ENCODE measurements at regions not wholly inside any gene's neighbourhood (a gene's known extent, or its start where the extent isn't known, plus 50 kb on each side); places are given as distances from the start of the nearest gene placed in this dataset.

- no peak overlapping the region for H3K4me3 ChIP-seq (ENCODE audit: low read depth, low read length)
- H3K9ac ChIP-seq (ENCODE audit: low read length): no peak overlapping the region
- H3K79me1 ChIP-seq (ENCODE audit: low read length): no peaks in the 10 kb centered on the region
- H3K4me1 ChIP-seq (ENCODE audit: control insufficient read depth in 1 of 2, insufficient read depth in 2 of 2, low read length in 2 of 2): peaks cover 0 to 2% of the 10 kb centered on the region in 2 experiments
- DNase-seq: no peak
- no peak overlapping the region for H2BK5ac ChIP-seq (ENCODE audit: low read depth, low read length, poor library complexity)
- H4K91ac ChIP-seq (ENCODE audit: low read depth, low read length): no peak overlapping the region
- no peaks in the 10 kb centered on the region for H3K36me3 ChIP-seq (ENCODE audit: control insufficient read depth in 1 of 2, insufficient read depth in 2 of 2, low read length in 2 of 2)
- H3K27me3 ChIP-seq (ENCODE audit: insufficient read depth, low read length): no peaks in the 10 kb centered on the region
- no peak overlapping the region for H4K8ac ChIP-seq (ENCODE audit: low read depth, low read length)
- H3K23ac ChIP-seq (ENCODE audit: low read length): no peak overlapping the region
- no peak overlapping the region for H2AK5ac ChIP-seq (ENCODE audit: low read length)
- H2AFZ ChIP-seq (ENCODE audit: insufficient read depth, low read length, poor library complexity): no peak overlapping the region
- no peak overlapping the region for H2BK120ac ChIP-seq (ENCODE audit: insufficient read depth, low read length, poor library complexity)
- H3K4me2 ChIP-seq (ENCODE audit: low read length): no peak overlapping the region
- no peaks in the 10 kb centered on the region for H3K79me2 ChIP-seq (ENCODE audit: control insufficient read depth, insufficient read depth, low read length, poor library complexity)
- no peak overlapping the region for H3K4ac ChIP-seq (ENCODE audit: low read depth, low read length)
- no peak overlapping the region for H4K12ac ChIP-seq (ENCODE audit: low read depth, low read length)
- H3K9me3 ChIP-seq (ENCODE audit: insufficient read depth, low read depth, low read length): no peaks in the 10 kb centered on the region
- no peak overlapping the region for H3K27ac ChIP-seq (ENCODE audit: low read depth, low read length)
- H2BK12ac ChIP-seq (ENCODE audit: low read length): no peak overlapping the region
- H3K18ac ChIP-seq (ENCODE audit: low read length): no peak overlapping the region
- H3K14ac ChIP-seq (ENCODE audit: low read length): no peak overlapping the region
Observed at GRCh38 chr5:67674159-67674655, 477.6 kb upstream of the CD180 start.

DNA sequence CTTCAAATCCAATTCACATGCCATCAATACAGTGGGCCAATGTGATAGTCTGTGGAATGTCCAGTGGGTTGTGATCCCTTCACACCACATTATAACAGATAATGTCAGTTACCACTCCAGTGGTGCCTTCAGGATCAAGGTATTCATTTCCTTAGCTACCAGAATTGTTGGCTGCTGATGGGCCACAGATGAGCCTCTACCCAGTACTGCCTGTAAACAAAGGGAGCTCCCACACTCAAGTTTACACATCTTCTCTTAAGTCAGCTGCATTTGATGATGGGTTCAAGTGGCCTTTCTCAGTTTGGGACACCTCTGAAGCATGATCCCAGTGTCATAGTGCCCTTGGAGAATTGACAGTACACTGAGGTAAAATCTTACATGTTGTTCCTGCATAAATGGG lies 477.0 kb upstream of the CD180 start:
- Histone ChIP-seq H4K12ac (ENCODE audit: low read depth, low read length) (no peak overlapping the region), H3K9ac (ENCODE audit: low read length) (no peak overlapping the region), H3K4ac (ENCODE audit: low read depth, low read length) (no peak overlapping the region), H2AK5ac (ENCODE audit: low read length) (no peak overlapping the region), H3K14ac (ENCODE audit: low read length) (no peak overlapping the region), H4K91ac (ENCODE audit: low read depth, low read length) (no peak overlapping the region), H3K4me1 (ENCODE audit: control insufficient read depth in 1 of 2, insufficient read depth in 2 of 2, low read length in 2 of 2) (peaks cover 0 to 2% of the 10 kb centered on the region in 2 experiments), H3K18ac (ENCODE audit: low read length) (no peak overlapping the region), H3K23ac (ENCODE audit: low read length) (no peak overlapping the region), H3K27ac (ENCODE audit: low read depth, low read length) (no peak overlapping the region), H3K36me3 (ENCODE audit: control insufficient read depth in 1 of 2, insufficient read depth in 2 of 2, low read length in 2 of 2) (no peaks in the 10 kb centered on the region), H4K8ac (ENCODE audit: low read depth, low read length) (no peak overlapping the region), H2BK5ac (ENCODE audit: low read depth, low read length, poor library complexity) (no peak overlapping the region), H2BK120ac (ENCODE audit: insufficient read depth, low read length, poor library complexity) (no peak overlapping the region), H2AFZ (ENCODE audit: insufficient read depth, low read length, poor library complexity) (no peak overlapping the region), H3K4me2 (ENCODE audit: low read length) (no peak overlapping the region), H3K27me3 (ENCODE audit: insufficient read depth, low read length) (no peaks in the 10 kb centered on the region), H2BK12ac (ENCODE audit: low read length) (no peak overlapping the region), H3K4me3 (ENCODE audit: low read depth, low read length) (no peak overlapping the region), H3K79me2 (ENCODE audit: control insufficient read depth, insufficient read depth, low read length, poor library complexity) (no peaks in the 10 kb centered on the region), H3K9me3 (ENCODE audit: insufficient read depth, low read depth, low read length) (peaks cover 2% of the 10 kb centered on the region), H3K79me1 (ENCODE audit: low read length) (no peaks in the 10 kb centered on the region)
- no peak for DNase-seq

DNA sequence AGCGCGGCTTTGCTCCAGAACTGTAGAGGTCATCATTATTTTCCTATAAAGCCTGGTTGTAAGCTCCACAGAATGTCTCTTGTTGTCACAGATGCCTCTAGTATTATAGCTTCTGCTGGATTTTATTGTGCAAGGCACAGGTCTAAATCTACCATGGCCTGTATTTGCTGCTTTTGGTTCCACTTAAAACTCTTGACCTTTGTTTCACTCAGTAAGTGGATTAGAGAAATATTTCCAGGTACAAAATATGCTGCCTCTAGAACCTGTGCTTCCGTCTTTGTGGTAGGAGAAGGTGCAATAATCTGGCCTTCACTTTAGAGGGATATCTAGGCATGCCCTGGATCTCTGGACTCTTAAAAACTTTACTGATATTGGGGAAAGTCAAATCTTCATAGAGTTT lies 476.6 kb upstream of the CD180 start:
- no peak overlapping the region for H3K4me3 ChIP-seq (ENCODE audit: low read depth, low read length)
- no peak overlapping the region for H4K12ac ChIP-seq (ENCODE audit: low read depth, low read length)
- H3K14ac ChIP-seq (ENCODE audit: low read length): no peak overlapping the region
- H2BK120ac ChIP-seq (ENCODE audit: insufficient read depth, low read length, poor library complexity): no peak overlapping the region
- no peak overlapping the region for H2AFZ ChIP-seq (ENCODE audit: insufficient read depth, low read length, poor library complexity)
- no peak overlapping the region for H3K27ac ChIP-seq (ENCODE audit: low read depth, low read length)
- H4K91ac ChIP-seq (ENCODE audit: low read depth, low read length): no peak overlapping the region
- H3K36me3 ChIP-seq (ENCODE audit: control insufficient read depth in 1 of 2, insufficient read depth in 2 of 2, low read length in 2 of 2): no peaks in the 10 kb centered on the region
- no peak overlapping the region for H3K18ac ChIP-seq (ENCODE audit: low read length)
- H3K4ac ChIP-seq (ENCODE audit: low read depth, low read length): no peak overlapping the region
- H4K8ac ChIP-seq (ENCODE audit: low read depth, low read length): no peak overlapping the region
- WGBS (ENCODE audit: extremely low coverage, insufficient coverage, insufficient read length): no CpG with 5 or more reads among the region's 3 CpGs
- H3K9me3 ChIP-seq (ENCODE audit: insufficient read depth, low read depth, low read length): peaks cover 2% of the 10 kb centered on the region
- DNase-seq: no peak
- H3K4me1 ChIP-seq (ENCODE audit: control insufficient read depth in 1 of 2, insufficient read depth in 2 of 2, low read length in 2 of 2): peaks cover 0 to 2% of the 10 kb centered on the region in 2 experiments
- H2BK5ac ChIP-seq (ENCODE audit: low read depth, low read length, poor library complexity): no peak overlapping the region
- H3K79me2 ChIP-seq (ENCODE audit: control insufficient read depth, insufficient read depth, low read length, poor library complexity): no peaks in the 10 kb centered on the region
- H3K9ac ChIP-seq (ENCODE audit: low read length): no peak overlapping the region
- no peak overlapping the region for H2AK5ac ChIP-seq (ENCODE audit: low read length)
- H3K4me2 ChIP-seq (ENCODE audit: low read length): no peak overlapping the region
- H3K79me1 ChIP-seq (ENCODE audit: low read length): no peaks in the 10 kb centered on the region
- H2BK12ac ChIP-seq (ENCODE audit: low read length): no peak overlapping the region
- H3K27me3 ChIP-seq (ENCODE audit: insufficient read depth, low read length): no peaks in the 10 kb centered on the region
- H3K23ac ChIP-seq (ENCODE audit: low read length): no peak overlapping the region

GRCh38 chr5:67672636-67673035 lies 476.0 kb upstream of the CD180 start:
- no peaks in the 10 kb centered on the region for H3K36me3 ChIP-seq (ENCODE audit: control insufficient read depth in 1 of 2, insufficient read depth in 2 of 2, low read length in 2 of 2)
- H2AK5ac ChIP-seq (ENCODE audit: low read length): no peak overlapping the region
- no peak overlapping the region for H3K4me3 ChIP-seq (ENCODE audit: low read depth, low read length)
- H3K23ac ChIP-seq (ENCODE audit: low read length): no peak overlapping the region
- H3K4ac ChIP-seq (ENCODE audit: low read depth, low read length): no peak overlapping the region
- no peak overlapping the region for H4K91ac ChIP-seq (ENCODE audit: low read depth, low read length)
- H2BK120ac ChIP-seq (ENCODE audit: insufficient read depth, low read length, poor library complexity): no peak overlapping the region
- H3K27ac ChIP-seq (ENCODE audit: low read depth, low read length): no peak overlapping the region
- H3K9me3 ChIP-seq (ENCODE audit: insufficient read depth, low read depth, low read length): peaks cover 2% of the 10 kb centered on the region
- no peak overlapping the region for H2BK12ac ChIP-seq (ENCODE audit: low read length)
- H3K18ac ChIP-seq (ENCODE audit: low read length): no peak overlapping the region
- no peak overlapping the region for H2BK5ac ChIP-seq (ENCODE audit: low read depth, low read length, poor library complexity)
- H3K4me1 ChIP-seq (ENCODE audit: control insufficient read depth in 1 of 2, insufficient read depth in 2 of 2, low read length in 2 of 2): peaks cover 0 to 2% of the 10 kb centered on the region in 2 experiments
- no peak overlapping the region for H4K12ac ChIP-seq (ENCODE audit: low read depth, low read length)
- H3K79me1 ChIP-seq (ENCODE audit: low read length): no peaks in the 10 kb centered on the region
- WGBS (ENCODE audit: extremely low coverage, insufficient coverage, insufficient read length): no CpG with 5 or more reads among the region's 1 CpG
- H3K14ac ChIP-seq (ENCODE audit: low read length): no peak overlapping the region
- no peak overlapping the region for H3K9ac ChIP-seq (ENCODE audit: low read length)
- DNase-seq: no peak
- H3K4me2 ChIP-seq (ENCODE audit: low read length): no peak overlapping the region
- no peaks in the 10 kb centered on the region for H3K79me2 ChIP-seq (ENCODE audit: control insufficient read depth, insufficient read depth, low read length, poor library complexity)
- H3K27me3 ChIP-seq (ENCODE audit: insufficient read depth, low read length): no peaks in the 10 kb centered on the region
- no peak overlapping the region for H4K8ac ChIP-seq (ENCODE audit: low read depth, low read length)
- H2AFZ ChIP-seq (ENCODE audit: insufficient read depth, low read length, poor library complexity): no peak overlapping the region
